NCI-H2196 (cell line): ENCODE measurements at regions not wholly inside any gene's neighbourhood (a gene's known extent, or its start where the extent isn't known, plus 50 kb on each side); places are given as distances from the start of the nearest gene placed in this dataset.
"Not testable (repeated sequence)": the region's sequence is repeated elsewhere in the genome, so short reads cannot be mapped to it uniquely, and the experiment has no call there.

Experiments
- DNase-seq: peaks from one replicate; lab custom pipeline; 2025; ENCODE audit not compliant: unreplicated experiment; lab: John Stamatoyannopoulos, UW

DNA sequence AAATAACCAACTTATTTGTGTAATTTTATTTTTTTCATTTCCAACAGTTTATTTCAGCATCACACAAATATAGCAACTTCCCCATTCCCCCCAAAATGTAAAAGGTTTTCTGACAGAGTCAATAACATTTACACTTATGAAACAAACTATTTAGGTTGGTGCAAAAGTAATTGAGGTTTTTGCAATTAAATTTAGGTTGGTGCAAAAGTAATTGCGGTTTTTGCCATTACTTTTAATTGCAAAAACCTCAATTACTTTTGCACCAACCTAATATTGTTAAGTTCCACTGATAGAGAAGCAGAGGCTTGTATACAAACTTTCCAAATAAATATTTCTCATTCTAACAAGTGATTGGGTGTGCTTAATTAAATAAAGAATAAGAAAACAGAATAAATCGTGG, 270.9 kb upstream of the DUSP10 start:
- no peak for DNase-seq

DNA sequence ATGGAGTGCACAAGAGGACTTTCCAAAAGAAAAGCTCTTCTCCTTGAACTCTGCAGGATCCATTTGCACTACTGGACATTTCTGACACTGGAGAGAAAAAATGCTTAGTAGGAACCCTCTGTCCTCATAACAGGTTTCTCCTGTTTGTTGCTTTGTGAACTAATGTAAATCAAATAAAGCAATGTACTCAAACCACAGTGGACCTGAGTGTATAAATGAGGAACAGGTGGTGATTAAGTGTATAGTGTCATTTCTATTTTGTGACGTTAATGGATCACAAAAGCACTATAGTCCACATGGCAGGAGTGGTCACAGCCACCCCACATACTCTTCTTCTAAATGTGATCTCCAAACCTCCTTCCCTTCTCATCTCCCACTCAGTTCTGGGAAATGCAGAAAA, 268.4 kb upstream of the DUSP10 start:
- no peak for DNase-seq

DNA sequence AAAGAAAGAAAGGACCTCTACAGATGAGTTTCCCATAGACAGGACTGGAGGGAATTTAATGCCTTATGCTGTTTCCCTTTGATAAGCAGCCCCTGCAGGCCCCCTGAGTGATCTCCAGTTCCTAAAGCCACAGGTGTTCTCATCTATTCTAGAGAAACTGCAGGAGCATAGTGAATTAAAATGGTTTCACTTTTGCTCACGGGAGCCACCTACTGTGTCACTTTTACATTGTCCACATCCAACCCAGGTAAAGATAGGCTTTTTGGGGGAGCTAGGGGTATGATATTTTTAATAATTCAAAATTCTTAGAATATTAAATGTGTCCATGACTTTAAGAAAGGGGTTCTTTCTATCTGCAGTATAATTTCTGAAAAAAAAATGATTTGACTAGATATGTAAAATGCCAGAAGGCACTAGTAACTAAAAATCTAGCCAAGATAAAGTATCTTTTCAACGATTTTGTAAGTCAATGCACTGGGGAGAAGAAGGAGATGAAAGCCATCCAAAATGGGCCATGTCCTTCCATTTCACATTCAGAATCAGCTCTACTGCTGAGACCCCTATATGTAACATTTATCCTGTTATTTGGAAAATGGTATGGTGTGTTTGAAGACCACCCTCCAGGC, 267.3 kb upstream of the DUSP10 start:
- no peak for DNase-seq

DNA sequence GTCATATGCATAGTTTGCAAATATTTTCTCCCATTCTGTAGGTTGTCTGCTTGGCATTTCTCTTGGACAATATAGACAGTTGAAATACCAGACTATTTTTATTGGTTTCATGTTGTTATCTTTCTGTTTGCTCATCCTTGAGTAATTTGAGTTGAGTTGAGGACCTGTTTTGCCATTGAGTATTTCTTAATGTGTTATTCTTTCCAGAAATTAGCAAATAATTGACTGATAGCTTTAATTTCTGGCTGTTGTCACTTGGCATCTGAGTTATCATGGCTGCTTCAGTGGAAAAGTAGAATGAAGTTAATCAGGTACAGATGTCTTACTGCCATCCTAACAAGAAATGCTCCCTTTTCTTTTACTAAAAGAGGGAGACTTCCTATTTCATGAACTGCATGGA, 264.8 kb upstream of the DUSP10 start:
- no peak for DNase-seq

DNA sequence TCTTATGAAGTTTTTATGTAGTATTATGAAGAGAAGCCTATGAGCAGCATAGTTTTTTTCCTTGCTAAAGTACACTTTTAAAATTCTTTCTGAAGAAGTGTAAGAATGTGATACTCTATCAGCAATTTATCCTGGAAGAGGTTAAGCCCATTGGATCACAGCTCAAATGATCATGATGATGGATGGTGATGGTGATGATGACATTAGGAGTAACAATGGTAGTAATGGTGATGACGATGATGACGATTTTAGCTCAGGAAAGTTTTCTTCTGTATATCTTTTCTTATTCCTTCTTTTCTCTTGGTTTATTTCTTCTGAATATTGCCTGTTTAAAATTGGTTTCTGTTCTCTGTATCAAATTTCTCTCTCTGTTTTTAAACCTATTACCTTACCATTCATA, 262.9 kb upstream of the DUSP10 start:
- DNase-seq, result no peak

DNA sequence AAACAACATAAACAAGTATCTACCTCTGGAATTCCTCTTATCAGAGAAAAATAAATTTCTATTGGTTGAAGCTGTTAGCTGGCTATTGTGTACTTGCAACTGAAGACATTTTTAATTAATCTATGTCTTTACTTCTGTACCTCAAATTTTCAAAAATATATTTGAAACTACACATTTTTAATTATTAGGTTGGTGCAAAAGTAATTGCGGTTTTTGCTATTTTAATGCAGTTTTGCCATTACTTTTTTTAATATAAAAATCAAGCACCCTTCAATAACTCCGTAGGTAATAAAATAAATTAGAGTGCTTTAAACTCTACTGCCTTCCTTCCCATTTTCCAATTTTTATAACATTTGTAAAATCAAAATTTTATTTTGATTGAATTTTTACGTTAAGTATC, 262.1 kb upstream of the DUSP10 start:
- no peak for DNase-seq

DNA sequence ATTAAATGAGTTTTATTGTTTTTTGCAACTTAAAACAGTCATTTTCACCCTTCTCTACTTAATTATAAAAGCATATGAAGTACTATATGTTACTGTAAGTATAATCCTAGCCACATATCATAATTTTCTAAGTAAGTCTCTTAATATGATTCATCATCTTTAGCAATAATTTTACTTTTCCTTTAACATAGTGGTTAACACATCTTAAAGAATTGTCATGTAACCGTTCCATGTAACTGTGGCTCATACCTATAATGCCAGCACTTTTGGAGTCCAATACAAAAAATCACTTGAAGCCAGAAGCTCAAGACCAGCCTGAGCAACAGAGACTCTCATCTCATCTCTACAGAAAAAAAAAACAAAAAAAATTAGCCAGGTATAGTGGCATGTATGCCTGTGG, 260.6 kb upstream of the DUSP10 start:
- no peak for DNase-seq

DNA sequence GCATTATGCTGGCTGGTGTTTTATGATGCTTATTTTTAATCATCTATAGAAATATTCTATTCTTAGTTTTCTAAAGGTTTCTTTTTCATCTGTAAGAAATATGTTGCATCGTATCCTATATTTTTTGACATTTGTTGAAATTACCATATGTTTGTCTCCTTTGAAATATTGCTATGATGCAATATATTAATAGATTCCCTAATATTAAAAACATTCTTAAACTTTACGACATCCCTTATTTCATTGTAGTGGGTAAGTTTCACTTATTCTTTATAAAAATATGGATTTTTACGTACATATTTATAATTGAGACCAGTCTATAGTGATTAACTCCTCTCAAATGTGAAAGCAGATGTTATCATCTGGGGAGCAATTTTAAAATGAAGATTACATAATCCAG, 258.2 kb upstream of the DUSP10 start:
- DNase-seq, result no peak

DNA sequence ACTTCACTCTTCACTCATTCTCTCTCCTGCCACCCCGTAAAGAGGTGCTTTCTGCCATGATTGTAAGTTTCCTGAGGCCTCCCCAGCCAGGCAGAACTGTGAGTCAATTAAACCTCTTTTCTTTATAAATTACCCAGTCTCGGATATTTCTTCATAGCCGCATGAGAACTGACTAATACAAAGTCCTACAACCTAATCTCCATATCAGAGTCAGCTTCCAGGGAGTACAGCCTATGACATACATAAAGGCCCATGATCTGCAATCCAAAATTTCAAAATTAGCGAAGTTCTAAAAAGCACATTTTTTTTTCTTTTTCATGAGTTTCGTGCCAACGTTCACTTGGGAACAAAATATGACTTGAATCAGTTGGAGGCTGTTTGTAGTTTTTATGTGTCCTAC, 256.9 kb upstream of the DUSP10 start:
- no peak for DNase-seq

DNA sequence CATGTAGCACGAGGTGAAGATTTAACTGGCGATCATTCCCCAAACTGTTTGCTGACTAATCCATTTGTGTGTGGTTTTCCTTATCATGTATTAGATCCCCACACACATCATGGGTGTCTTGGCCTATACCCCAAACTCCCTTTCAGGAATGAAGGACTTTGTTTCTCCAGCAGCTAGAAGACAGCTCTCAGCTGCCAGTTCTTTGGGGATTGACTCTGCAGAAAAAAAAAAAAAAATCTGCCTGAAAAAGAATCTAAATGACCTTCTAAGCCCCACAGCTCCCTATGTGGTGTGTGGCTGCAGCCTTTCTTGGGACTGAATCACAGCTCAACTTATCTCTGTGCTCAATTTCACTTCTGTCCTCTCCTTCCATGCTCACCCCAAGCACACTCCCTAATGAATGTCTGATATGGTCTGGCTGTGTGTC, 256.3 kb upstream of the DUSP10 start:
- DNase-seq, result no peak

DNA sequence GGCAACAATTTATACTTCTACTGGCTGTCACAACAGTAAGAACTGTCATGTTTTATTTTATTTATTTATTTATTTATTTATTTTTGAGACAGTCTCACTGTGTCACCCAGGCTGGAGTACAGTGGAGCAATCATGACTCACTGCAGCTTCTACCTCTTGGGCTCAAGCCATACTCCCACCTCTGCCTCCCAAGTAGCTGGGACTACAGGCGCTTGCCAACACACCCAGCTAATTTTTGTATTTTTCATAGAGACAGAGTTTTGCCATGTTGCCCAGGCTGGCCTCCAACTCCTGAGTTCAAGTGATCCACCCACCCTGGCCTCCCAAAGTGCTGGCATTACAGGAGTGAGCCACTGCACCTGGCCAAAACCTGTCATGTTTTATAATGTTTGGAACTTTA, 255.1 kb upstream of the DUSP10 start:
- DNase-seq, result not testable (repeated sequence)

DNA sequence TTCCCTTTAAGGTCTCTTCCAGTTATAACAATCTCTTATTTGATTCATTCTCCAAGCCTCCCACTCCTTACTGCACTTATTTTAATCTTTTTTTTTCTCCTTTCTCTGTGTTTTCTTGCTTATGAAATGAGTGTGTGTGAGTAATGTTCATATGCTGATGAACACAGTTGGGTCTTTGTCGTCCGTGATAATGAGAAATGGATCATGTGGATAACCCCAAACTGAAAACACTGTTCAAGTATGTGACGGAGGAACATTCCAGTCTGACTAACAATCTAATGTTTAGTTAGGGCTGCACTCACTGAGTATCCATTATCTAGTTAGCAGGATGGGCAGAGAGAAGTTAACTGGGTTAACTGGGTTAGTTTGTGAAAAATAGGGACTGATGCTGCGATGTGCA, 253.1 kb upstream of the DUSP10 start:
- no peak for DNase-seq

DNA sequence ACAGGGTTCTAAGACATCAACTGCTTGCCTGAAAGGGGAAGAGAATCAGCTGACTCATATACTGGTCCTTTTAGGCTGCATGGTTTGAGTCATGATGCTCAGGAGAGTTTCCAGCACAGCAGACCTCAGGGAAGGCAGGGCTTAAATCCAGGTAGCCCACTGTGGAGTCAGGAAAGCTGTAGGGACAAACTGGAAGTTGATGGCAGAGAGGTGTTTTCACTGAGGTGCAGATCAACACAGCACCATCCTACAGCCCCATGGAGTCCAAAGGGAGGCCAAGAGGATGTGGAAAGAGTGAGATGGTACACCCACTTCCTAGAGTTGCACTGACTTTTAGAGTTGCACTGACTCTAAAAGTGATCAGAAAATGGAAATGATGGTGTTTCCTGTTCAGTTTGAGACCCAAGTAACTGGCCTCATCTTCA, 252.4 kb upstream of the DUSP10 start:
- DNase-seq, result no peak

DNA sequence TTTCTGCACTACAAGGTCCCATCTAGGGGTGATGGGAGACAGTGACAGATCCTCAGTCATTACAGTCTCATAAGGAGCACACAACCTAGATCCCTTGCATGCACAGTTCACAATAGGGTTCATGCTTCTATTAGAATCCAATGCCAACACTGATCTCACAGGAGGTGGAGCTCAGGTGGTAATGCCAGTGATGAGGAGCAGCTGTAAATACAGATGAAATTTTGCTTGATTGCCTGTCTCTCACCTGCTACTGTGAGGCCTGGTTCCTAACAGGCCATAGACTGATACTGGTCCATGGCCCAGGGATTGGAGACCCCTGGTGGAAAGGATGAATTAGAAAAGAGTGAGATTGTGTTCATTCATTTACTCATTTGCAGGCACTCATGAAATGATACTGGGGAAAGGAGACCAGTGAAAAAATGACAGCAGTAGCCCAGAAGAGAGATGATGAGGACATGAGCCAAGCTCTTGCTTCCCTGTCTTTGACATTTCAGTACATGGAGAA, 251.6 kb upstream of the DUSP10 start:
- no peak for DNase-seq

DNA sequence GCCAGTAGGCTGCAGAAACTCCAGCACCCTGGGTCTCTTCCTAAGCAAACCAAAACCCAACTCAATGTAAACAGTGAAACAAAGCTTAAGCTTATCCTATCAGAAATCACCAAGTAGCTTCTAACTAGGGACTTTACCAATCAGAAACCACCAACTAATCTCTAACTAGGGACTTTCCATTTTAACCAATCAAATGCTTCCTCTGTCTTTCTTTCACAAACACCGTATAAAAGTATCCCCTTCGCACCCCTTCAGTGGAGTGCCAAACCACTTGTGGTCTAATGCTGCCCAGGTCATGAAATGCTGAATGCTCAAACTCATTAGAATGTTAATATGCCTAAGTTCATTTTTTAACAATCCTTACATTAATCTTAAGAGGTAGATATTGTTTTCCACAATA, 250.5 kb upstream of the DUSP10 start:
- no peak for DNase-seq

DNA sequence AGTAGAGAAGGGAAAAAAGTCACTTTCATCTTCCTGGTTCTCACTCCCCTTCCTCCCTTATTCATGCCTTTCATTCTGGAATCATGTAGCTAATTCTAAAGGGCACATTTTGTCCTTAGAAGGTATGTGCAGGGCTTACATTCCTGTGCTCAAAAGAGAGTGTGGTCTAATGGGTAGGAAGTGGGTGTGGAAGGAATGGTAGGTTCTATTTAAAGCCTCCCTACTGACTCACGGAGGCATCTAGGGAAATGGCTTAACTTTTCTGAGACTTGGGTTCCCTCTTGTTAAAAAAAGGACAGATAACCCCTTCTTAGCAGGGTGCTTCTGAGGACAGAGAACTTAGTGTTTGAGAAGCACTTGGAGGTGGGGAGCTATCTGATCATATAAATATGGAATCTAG, 249.3 kb upstream of the DUSP10 start:
- no peak for DNase-seq

DNA sequence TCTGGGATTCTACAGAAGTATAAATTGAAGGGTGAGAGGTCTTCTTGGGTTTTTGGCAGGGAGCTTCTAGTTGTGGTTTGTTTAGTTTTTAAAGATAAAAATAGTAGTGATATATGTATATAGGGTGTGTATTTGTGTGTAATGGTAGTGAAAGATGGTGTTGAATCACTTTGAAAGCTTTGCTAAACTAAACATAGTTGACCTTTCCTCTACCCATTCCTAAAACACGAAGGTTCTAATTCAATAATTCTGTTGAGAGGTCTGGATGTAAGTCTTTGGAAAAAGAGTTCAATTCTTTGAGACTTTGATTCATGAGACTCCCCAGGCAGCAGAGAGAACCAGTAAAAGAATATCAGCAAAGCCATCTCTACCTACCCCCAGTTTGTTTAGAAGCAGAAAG, 247.9 kb upstream of the DUSP10 start:
- DNase-seq, result no peak

DNA sequence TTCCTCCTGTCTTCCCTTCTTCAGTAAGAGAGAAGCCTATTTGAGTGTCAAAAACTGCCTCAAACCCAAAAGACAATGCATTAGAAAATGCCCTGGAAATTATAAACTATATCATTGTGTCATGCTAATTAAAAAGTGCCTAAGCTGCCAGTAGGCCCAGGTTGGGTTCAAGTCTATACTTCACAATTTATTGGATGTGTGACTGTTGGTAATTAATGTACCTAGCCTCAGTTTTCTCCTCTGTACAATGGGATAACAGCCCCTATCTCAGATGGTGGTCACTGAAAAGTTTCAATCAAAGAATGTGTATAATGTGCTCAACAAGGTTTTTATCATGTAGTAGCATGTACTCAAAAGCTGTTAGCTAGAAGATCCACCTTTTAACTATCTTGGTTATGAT, 246.9 kb upstream of the DUSP10 start:
- DNase-seq, result no peak

DNA sequence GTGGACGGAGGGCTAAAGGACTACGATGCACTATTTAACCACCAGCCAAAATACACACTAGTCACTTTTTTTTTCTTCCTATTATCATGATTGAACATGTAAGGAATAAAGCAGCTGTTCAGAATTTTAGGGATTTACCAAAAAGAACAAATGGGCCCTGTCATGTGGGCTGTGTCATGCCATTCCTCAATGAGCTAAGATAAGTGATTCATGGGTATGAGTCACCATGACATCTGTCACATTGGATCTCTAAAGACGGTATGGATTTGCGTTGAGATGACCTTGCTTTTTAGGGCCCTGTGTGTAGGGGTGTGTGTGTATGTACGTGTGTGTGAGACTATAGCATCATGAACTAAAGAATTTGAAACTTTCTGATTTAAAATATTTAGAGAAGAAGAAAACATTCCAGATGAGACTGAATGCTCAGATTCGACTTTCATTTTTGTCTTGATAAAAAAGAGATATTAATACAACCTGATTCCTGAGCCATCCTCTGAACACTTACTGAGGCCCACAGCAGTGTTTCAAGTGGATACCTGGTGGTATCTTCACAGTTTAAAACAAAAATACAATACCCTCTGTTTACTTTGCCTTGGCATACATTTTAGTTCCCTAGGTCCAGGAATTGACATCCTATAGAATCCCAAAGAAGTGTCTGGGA, 246.1 kb upstream of the DUSP10 start:
- no peak for DNase-seq

DNA sequence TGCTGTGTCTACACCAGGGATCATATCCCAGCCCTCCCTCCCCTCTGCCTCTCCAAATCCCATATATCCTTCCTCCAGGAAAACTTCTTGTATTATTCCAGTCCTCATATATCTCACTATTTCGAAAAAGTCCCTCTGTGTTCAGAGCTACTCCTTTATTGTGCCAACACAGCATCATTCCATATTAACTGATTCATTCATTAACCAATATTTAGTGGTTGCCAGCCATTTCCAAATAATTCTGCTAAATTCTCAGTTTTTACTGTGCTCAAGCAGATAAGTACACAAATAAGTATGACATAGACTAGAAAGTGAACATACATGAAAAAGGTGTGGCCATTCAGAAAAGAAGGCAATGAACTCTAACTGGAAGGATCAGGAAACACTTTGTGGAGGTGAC, 241.6 kb upstream of the DUSP10 start:
- no peak for DNase-seq

DNA sequence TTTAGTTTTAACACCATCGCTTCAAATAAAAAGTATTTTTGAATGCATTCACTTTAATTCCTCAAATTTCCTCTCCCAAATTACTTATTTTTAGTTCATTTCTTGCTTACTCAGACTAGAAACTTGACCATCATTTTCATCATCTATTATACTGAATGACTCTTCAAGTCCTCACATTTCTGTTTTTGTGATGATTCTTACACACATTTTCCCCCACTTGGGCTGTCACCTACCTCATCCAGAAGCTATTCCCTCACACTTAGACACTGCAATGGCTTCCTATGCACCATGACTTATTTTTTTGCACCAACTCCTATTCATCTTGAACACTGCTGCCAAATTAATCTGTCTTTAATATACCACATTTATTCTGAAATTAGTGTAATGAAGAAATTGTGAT, 239.6 kb upstream of the DUSP10 start:
- DNase-seq, result no peak

DNA sequence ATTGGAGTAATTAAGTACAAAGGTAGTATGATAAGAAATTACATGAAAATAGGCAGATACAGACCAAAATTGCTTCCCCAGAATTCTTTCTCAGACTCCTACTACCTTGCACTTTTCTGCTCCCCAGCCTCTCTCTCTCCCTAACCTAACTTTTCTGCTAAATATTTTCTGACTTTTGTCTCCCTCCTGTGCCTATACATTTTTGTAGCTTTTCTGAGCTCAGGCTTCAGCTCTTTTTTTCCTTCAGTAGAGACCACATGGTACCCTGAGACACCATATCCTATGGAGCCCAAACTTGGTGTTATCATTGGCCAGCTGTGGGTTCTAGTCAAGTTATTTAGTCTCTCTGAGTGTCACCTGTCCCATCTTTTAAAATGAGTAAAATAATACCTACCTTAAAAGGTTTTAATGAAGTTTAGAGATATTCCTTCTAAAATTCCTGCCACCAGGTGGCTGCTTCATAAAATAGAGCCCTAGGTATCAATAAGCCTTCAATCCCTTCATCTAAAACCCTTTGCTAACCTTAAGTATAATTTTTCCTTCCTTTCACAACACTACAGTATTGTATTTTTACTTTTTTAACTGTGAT, 237.6 kb upstream of the DUSP10 start:
- DNase-seq, result no peak
